HG02763 (cell line): ENCODE measurements at regions not wholly inside any gene's neighbourhood (a gene's known extent, or its start where the extent isn't known, plus 50 kb on each side); places are given as distances from the start of the nearest gene placed in this dataset.
A peak's percentile ranks its signal among the peaks of the same experiment; 100 is the strongest.
"Not testable (repeated sequence)": the region's sequence is repeated elsewhere in the genome, so short reads cannot be mapped to it uniquely, and the experiment has no call there.

Experiments
- ATAC-seq: cut with Tn5 transposase; IDR thresholded peaks from one replicate; pipeline ENCODE4 v1.9.1; 2021; ENCODE audit warnings: mild to moderate bottlenecking, moderate library complexity; ENCODE audit not compliant: unreplicated experiment

- ATAC-seq, result no peak
Observed at GRCh38 chr9:96157675-96158074, 144.3 kb downstream of the HSD17B3 start.

GRCh38 chr9:96156171-96156974 is 145.6 kb downstream of the HSD17B3 start:
- no peak for ATAC-seq

GRCh38 chr9:96154081-96154480 is 147.9 kb downstream of the HSD17B3 start:
- ATAC-seq, result no peak

GRCh38 chr9:96152550-96152949 is 149.4 kb downstream of the HSD17B3 start:
- ATAC-seq, result no peak

GRCh38 chr9:96150324-96151227 is 151.4 kb downstream of the HSD17B3 start:
- peak; percentile 85 for ATAC-seq

- ATAC-seq, result peak; percentile 43
Observed at GRCh38 chr9:96149533-96150280, 152.3 kb downstream of the HSD17B3 start.

GRCh38 chr9:96148634-96149532 is 153.1 kb downstream of the HSD17B3 start:
- ATAC-seq, result no peak

GRCh38 chr9:96147029-96147428 is 154.9 kb downstream of the HSD17B3 start:
- not testable (repeated sequence) for ATAC-seq

- no peak for ATAC-seq
Observed at GRCh38 chr9:96141666-96142065, 160.3 kb downstream of the HSD17B3 start.

GRCh38 chr9:96141128-96141474 is 160.9 kb downstream of the HSD17B3 start:
- ATAC-seq, result no peak

GRCh38 chr9:96140296-96141127 is 161.5 kb downstream of the HSD17B3 start:
- ATAC-seq, result no peak

GRCh38 chr9:96139592-96140295 is 162.2 kb downstream of the HSD17B3 start:
- no peak for ATAC-seq

- no peak for ATAC-seq
Observed at GRCh38 chr9:96138616-96139015, 163.4 kb downstream of the HSD17B3 start.

- peak; percentile 24 for ATAC-seq
Observed at GRCh38 chr9:96137671-96138429, 164.1 kb downstream of the HSD17B3 start.

- peak; percentile 95 for ATAC-seq
Observed at GRCh38 chr9:96136992-96137670, 164.8 kb downstream of the HSD17B3 start.

GRCh38 chr9:96135753-96136290 is 166.2 kb downstream of the HSD17B3 start:
- ATAC-seq, result no peak

- no peak for ATAC-seq
Observed at GRCh38 chr9:96135076-96135752, 166.8 kb downstream of the HSD17B3 start.
